Femur (tissue), 1 donor: ENCODE measurements at regions not wholly inside any gene's neighbourhood (a gene's known extent, or its start where the extent isn't known, plus 50 kb on each side); places are given as distances from the start of the nearest gene placed in this dataset.
A peak's percentile ranks its signal among the peaks of the same experiment; 100 is the strongest.

Experiments used
- DNase-seq: peaks from one replicate; pipeline ENCODE4 v3.0.0-alpha.2; 2017

- no peak for DNase-seq
These were observed 53.1 kb downstream of the ATXN3L start for GRCh38 chrX:13266641-13267345.

- DNase-seq: no peak
These were observed 54.2 kb downstream of the ATXN3L start for GRCh38 chrX:13265549-13266132.

GRCh38 chrX:13265111-13265510 lies 54.7 kb downstream of the ATXN3L start:
- no peak for DNase-seq

- no peak for DNase-seq
These were observed 56.1 kb downstream of the ATXN3L start for GRCh38 chrX:13263560-13264251.

- no peak for DNase-seq
These were observed 58.5 kb downstream of the ATXN3L start for GRCh38 chrX:13261348-13261747.

GRCh38 chrX:13260598-13260997 lies 59.3 kb downstream of the ATXN3L start:
- no peak for DNase-seq

- no peak for DNase-seq
These were observed 61.1 kb downstream of the ATXN3L start for GRCh38 chrX:13258725-13259124.

GRCh38 chrX:13258052-13258444 lies 61.8 kb downstream of the ATXN3L start:
- DNase-seq: no peak

- no peak for DNase-seq
These were observed 62.4 kb downstream of the ATXN3L start for GRCh38 chrX:13257223-13258051.

GRCh38 chrX:13256603-13257002 lies 63.2 kb downstream of the ATXN3L start:
- DNase-seq: no peak

GRCh38 chrX:13254870-13255269 lies 65.0 kb downstream of the ATXN3L start:
- no peak for DNase-seq

- no peak for DNase-seq
These were observed 65.6 kb downstream of the ATXN3L start for GRCh38 chrX:13254076-13254785.

GRCh38 chrX:13253223-13253622 lies 66.6 kb downstream of the ATXN3L start:
- no peak for DNase-seq

GRCh38 chrX:13252726-13253125 lies 67.1 kb downstream of the ATXN3L start:
- DNase-seq: no peak

GRCh38 chrX:13250826-13251580 lies 68.8 kb downstream of the ATXN3L start:
- peak; percentile 55 for DNase-seq

- no peak for DNase-seq
These were observed 70.9 kb downstream of the ATXN3L start for GRCh38 chrX:13248867-13249486.

- DNase-seq: no peak
These were observed 80.6 kb downstream of the ATXN3L start for GRCh38 chrX:13239272-13239671.

- DNase-seq: no peak
These were observed 83.9 kb downstream of the ATXN3L start for GRCh38 chrX:13235930-13236329.

- DNase-seq: no peak
These were observed 87.4 kb downstream of the ATXN3L start for GRCh38 chrX:13232484-13232883.

- DNase-seq: no peak
These were observed 93.6 kb downstream of the ATXN3L start for GRCh38 chrX:13226214-13226613.

- peak; percentile 22 for DNase-seq
These were observed 95.8 kb downstream of the ATXN3L start for GRCh38 chrX:13223868-13224567.
